HEK293 (cell line): ENCODE measurements at regions not wholly inside any gene's neighbourhood (a gene's known extent, or its start where the extent isn't known, plus 50 kb on each side); places are given as distances from the start of the nearest gene placed in this dataset.

Experiments used
- CTCF ChIA-PET: fragments of 350-600 bp; formaldehyde crosslinking; extraction: SDS; loops from one replicate; lab custom pipeline; 2021; ENCODE audit warnings: antibody characterized with exemption; lab: Yijun Ruan, JAX
- POLR2A ChIA-PET: fragments of 300-600 bp; formaldehyde crosslinking; extraction: SDS; loops from one replicate; lab custom pipeline; 2020; ENCODE audit warnings: antibody characterized with exemption, inconsistent platforms; lab: Yijun Ruan, JAX
- H3K27ac ChIP-seq: fragments of 200-500 bp; sonication (Bioruptor generic); 2 replicates; pipeline ENCODE4 v1.5.1; 2014; ENCODE audit warnings: low read depth, low read length, control low read depth, inconsistent platforms; ENCODE audit errors: extremely low read depth
- H3K36me3 ChIP-seq, 2 experiments: fragments of 200-500 bp in 1 of 2; sonication (Bioruptor generic) in 1 of 2; 1 replicate in 1 of 2; 2 replicates in 1 of 2; pipeline ENCODE4 v1.5.1; 2014 to 2017; ENCODE audit warnings: inconsistent platforms in 2 of 2, low read length in 2 of 2; ENCODE audit not compliant: control insufficient read depth in 2 of 2, insufficient read depth in 1 of 2
- H3K4me1 ChIP-seq: fragments of 200-500 bp; sonication (Bioruptor generic); 2 replicates; pipeline ENCODE4 v1.5.1; 2014; ENCODE audit warnings: mild to moderate bottlenecking, low read length, inconsistent platforms; ENCODE audit not compliant: control insufficient read depth, insufficient read depth
- H3K4me3 ChIP-seq: 2 replicates; pipeline ENCODE4 v1.5.1; 2011; ENCODE audit warnings: low read depth, mild to moderate bottlenecking, control low read depth, low read length, moderate library complexity
- H3K9me3 ChIP-seq: fragments of 200-500 bp; sonication (Bioruptor generic); 2 replicates; pipeline ENCODE4 v1.5.1; 2014; ENCODE audit warnings: low read depth, low read length, inconsistent platforms; ENCODE audit not compliant: control insufficient read depth, insufficient read depth
- CTCF ChIP-seq: fragments of 450-650 bp; formaldehyde crosslinking; IDR thresholded peaks from 2 replicates; pipeline ENCODE4 v1.5.1; 2016; ENCODE audit warnings: missing biosample characterization, missing genetic modification characterization
- GLIS2 ChIP-seq: fragments of 450-650 bp; formaldehyde crosslinking; IDR thresholded peaks from 2 replicates; pipeline ENCODE4 v1.5.1; 2016; ENCODE audit warnings: missing biosample characterization, missing genetic modification characterization
- HOXC10 ChIP-seq: sonication (generic); formaldehyde crosslinking; IDR thresholded peaks from 2 replicates; pipeline ENCODE4 v1.8.1; 2023; ENCODE audit warnings: mild to moderate bottlenecking, missing genetic modification reagents
- INSM2 ChIP-seq: fragments of 450-650 bp; formaldehyde crosslinking; IDR thresholded peaks from 2 replicates; pipeline ENCODE4 v1.5.1; 2016; ENCODE audit warnings: missing biosample characterization, missing genetic modification characterization
- PRDM1 ChIP-seq: fragments of 450-650 bp; formaldehyde crosslinking; IDR thresholded peaks from 2 replicates; pipeline ENCODE4; 2016; ENCODE audit warnings: missing biosample characterization, missing genetic modification characterization
- SETDB1 ChIP-seq: IDR thresholded peaks from one replicate; pipeline ENCODE4 v1.6.1; 2017; ENCODE audit warnings: mild to moderate bottlenecking, low read length, moderate library complexity, mixed read lengths; ENCODE audit not compliant: insufficient read length
- TRIM28 ChIP-seq: IDR thresholded peaks from 2 replicates; pipeline ENCODE4 v1.6.1; 2011; ENCODE audit warnings: low read length, control low read depth, borderline replicate concordance
- WT1 ChIP-seq: fragments of 450-650 bp; formaldehyde crosslinking; IDR thresholded peaks from 2 replicates; pipeline ENCODE4 v1.5.1; 2016; ENCODE audit warnings: missing biosample characterization, missing genetic modification characterization
- ZBTB10 ChIP-seq: fragments of 450-650 bp; formaldehyde crosslinking; IDR thresholded peaks from 2 replicates; pipeline ENCODE4 v1.5.1; 2016; ENCODE audit warnings: missing biosample characterization, missing genetic modification characterization
- ZFP37 ChIP-seq: fragments of 450-650 bp; formaldehyde crosslinking; IDR thresholded peaks from 2 replicates; pipeline ENCODE4 v1.5.1; 2016; ENCODE audit warnings: missing biosample characterization, missing genetic modification characterization
- ZFP69B ChIP-seq: fragments of 450-650 bp; formaldehyde crosslinking; IDR thresholded peaks from 2 replicates; pipeline ENCODE4 v1.5.1; 2016; ENCODE audit warnings: missing biosample characterization, missing genetic modification characterization
- ZNF114 ChIP-seq: fragments of 450-650 bp; formaldehyde crosslinking; IDR thresholded peaks from 2 replicates; pipeline ENCODE4 v1.5.0; 2017; ENCODE audit warnings: missing biosample characterization, missing genetic modification characterization
- ZNF132 ChIP-seq: fragments of 450-650 bp; formaldehyde crosslinking; IDR thresholded peaks from 2 replicates; pipeline ENCODE4 v1.5.1; 2017; ENCODE audit warnings: missing biosample characterization, missing genetic modification characterization, borderline replicate concordance
- ZNF16 ChIP-seq: fragments of 450-650 bp; formaldehyde crosslinking; IDR thresholded peaks from 2 replicates; pipeline ENCODE4 v1.5.1; 2016; ENCODE audit warnings: low read depth, missing biosample characterization, missing genetic modification characterization
- ZNF174 ChIP-seq: fragments of 450-650 bp; formaldehyde crosslinking; IDR thresholded peaks from 2 replicates; pipeline ENCODE4 v1.5.0; 2017; ENCODE audit warnings: missing biosample characterization, mild to moderate bottlenecking, missing genetic modification characterization
- ZNF184 ChIP-seq: fragments of 450-650 bp; IDR thresholded peaks from 2 replicates; pipeline ENCODE4 v1.5.1; 2018; ENCODE audit warnings: missing biosample characterization, mild to moderate bottlenecking, missing genetic modification characterization
- ZNF2 ChIP-seq: fragments of 450-650 bp; formaldehyde crosslinking; IDR thresholded peaks from 2 replicates; pipeline ENCODE4 v1.5.1; 2016; ENCODE audit warnings: missing biosample characterization, missing genetic modification characterization
- ZNF211 ChIP-seq: fragments of 450-650 bp; formaldehyde crosslinking; IDR thresholded peaks from 2 replicates; pipeline ENCODE4 v1.5.1; 2016; ENCODE audit warnings: low read depth, missing biosample characterization, missing genetic modification characterization
- ZNF24 ChIP-seq: fragments of 450-650 bp; formaldehyde crosslinking; IDR thresholded peaks from 2 replicates; pipeline ENCODE4 v1.5.1; 2016; ENCODE audit warnings: missing biosample characterization, missing genetic modification characterization
- ZNF362 ChIP-seq: fragments of 450-650 bp; formaldehyde crosslinking; IDR thresholded peaks from 2 replicates; pipeline ENCODE4 v1.5.1; 2016; ENCODE audit warnings: missing biosample characterization, missing genetic modification characterization
- ZNF366 ChIP-seq: fragments of 450-650 bp; formaldehyde crosslinking; conservative IDR thresholded peaks from 2 replicates; pipeline ENCODE4 v1.5.1; 2016; ENCODE audit warnings: missing biosample characterization, missing genetic modification characterization
- ZNF514 ChIP-seq: fragments of 450-650 bp; formaldehyde crosslinking; IDR thresholded peaks from 2 replicates; pipeline ENCODE4 v1.5.1; 2016; ENCODE audit warnings: missing biosample characterization, missing genetic modification characterization
- ZNF544 ChIP-seq: fragments of 450-650 bp; formaldehyde crosslinking; IDR thresholded peaks from 2 replicates; pipeline ENCODE4 v1.5.0; 2017; ENCODE audit warnings: missing biosample characterization, missing genetic modification characterization
- ZNF560 ChIP-seq: fragments of 450-650 bp; formaldehyde crosslinking; IDR thresholded peaks from 2 replicates; pipeline ENCODE4 v1.5.1; 2017; ENCODE audit warnings: missing biosample characterization, missing genetic modification characterization, borderline replicate concordance
- ZNF585B ChIP-seq: fragments of 450-650 bp; formaldehyde crosslinking; IDR thresholded peaks from 2 replicates; pipeline ENCODE4 v1.5.1; 2016; ENCODE audit warnings: missing biosample characterization, missing genetic modification characterization
- ZNF621 ChIP-seq: fragments of 450-650 bp; formaldehyde crosslinking; IDR thresholded peaks from 2 replicates; pipeline ENCODE4 v1.5.1; 2017; ENCODE audit warnings: missing biosample characterization, missing genetic modification characterization
- ZNF654 ChIP-seq: fragments of 450-650 bp; formaldehyde crosslinking; IDR thresholded peaks from 2 replicates; pipeline ENCODE4 v1.5.1; 2016; ENCODE audit warnings: low read depth, missing biosample characterization, missing genetic modification characterization
- ZNF670 ChIP-seq: fragments of 450-650 bp; formaldehyde crosslinking; IDR thresholded peaks from 2 replicates; pipeline ENCODE4 v1.5.1; 2016; ENCODE audit warnings: missing biosample characterization, missing genetic modification characterization, low read depth
- ZNF677 ChIP-seq: fragments of 450-650 bp; IDR thresholded peaks from 2 replicates; pipeline ENCODE4 v1.5.0; 2018; ENCODE audit warnings: missing biosample characterization, mild to moderate bottlenecking, missing genetic modification characterization, moderate library complexity
- ZNF792 ChIP-seq: fragments of 450-650 bp; formaldehyde crosslinking; IDR thresholded peaks from 2 replicates; pipeline ENCODE4 v1.5.1; 2016; ENCODE audit warnings: missing biosample characterization, missing genetic modification characterization
- ZNF837 ChIP-seq: fragments of 450-650 bp; formaldehyde crosslinking; IDR thresholded peaks from 2 replicates; pipeline ENCODE4 v1.5.1; 2016; ENCODE audit warnings: missing biosample characterization, missing genetic modification characterization

DNA sequence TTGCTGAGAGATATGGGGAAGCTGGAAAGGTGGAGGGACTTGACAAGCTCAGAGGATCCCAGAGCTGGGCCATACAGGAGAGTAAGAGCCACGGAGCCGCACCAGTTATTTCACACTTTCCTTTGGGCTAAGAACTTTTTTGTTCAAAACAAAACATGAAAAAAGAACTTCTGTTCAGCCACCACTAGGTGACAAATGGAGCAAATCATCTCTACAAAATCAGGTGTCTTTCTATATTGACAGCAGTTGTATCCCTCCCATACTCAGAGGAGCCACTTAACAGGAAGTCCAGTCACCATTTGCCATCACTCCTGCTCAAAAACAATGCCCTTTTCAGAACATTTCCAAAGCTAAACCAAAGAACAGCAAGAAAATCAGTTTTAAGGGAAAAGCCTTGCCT, 70.3 kb upstream of the DBX2 start:
- no peaks in the 10 kb centered on the region; the same call in 1 of the 2 replicates for H3K9me3 ChIP-seq
- no peak overlapping the region for H3K4me3 ChIP-seq
- H3K36me3 ChIP-seq, result no peaks in the 10 kb centered on the region
- H3K27ac ChIP-seq, result no peak overlapping the region
- H3K4me1 ChIP-seq, result no peaks in the 10 kb centered on the region
- no peak for TF ChIP-seq INSM2 (tag by site-specific recombination)
- TF ChIP-seq ZNF174, result no peak
- TF ChIP-seq ZNF362 (tag by site-specific recombination), result no peak
- no peak for TF ChIP-seq ZNF24
- TF ChIP-seq ZFP69B (tag by site-specific recombination), result no peak
- no peak for TF ChIP-seq WT1
- no peak for TF ChIP-seq ZNF544
- no peak for TF ChIP-seq ZNF366
- no peak for TF ChIP-seq ZBTB10 (tag by site-specific recombination)
- TF ChIP-seq ZNF560 (tag by site-specific recombination), result no peak
- TF ChIP-seq HOXC10 (CRISPR knock-in tag), result no peak
- TF ChIP-seq ZNF16, result no peak
- no peak for TF ChIP-seq ZNF677 (tag by site-specific recombination)
- ChIA-PET POLR2A (no interaction called here), CTCF (interaction anchor here (0.5 to 1.7 kb wide), 7 partner anchors 9 to 365 kb away, joined by 3 to 11 read pairs (median 4); no protein-coding TSS in a partner anchor)

GRCh38 chr12:45122768-45123380, 72.0 kb upstream of the DBX2 start:
- H3K4me3 ChIP-seq, result no peak overlapping the region
- POLR2A ChIA-PET, result no interaction called here
- no peak overlapping the region for H3K27ac ChIP-seq
- no peaks in the 10 kb centered on the region for H3K36me3 ChIP-seq
- CTCF ChIA-PET, result interaction anchor here (0.6 to 4.4 kb wide), 12 partner anchors 10 to 183 kb away, joined by 3 to 22 read pairs (median 3); no protein-coding TSS in a partner anchor
- no peaks in the 10 kb centered on the region for H3K9me3 ChIP-seq
- no peaks in the 10 kb centered on the region for H3K4me1 ChIP-seq
- TF ChIP-seq ZNF837 (tag by site-specific recombination), result no peak
- no peak for TF ChIP-seq ZNF621 (tag by site-specific recombination)
- no peak for TF ChIP-seq ZNF792 (tag by site-specific recombination)
- no peak for TF ChIP-seq ZNF585B (tag by site-specific recombination)
- no peak for TF ChIP-seq ZFP37 (tag by site-specific recombination)
- no peak for TF ChIP-seq ZNF16
- peak; percentile 42 for TF ChIP-seq CTCF (tag by site-specific recombination)
- no peak for TF ChIP-seq ZNF184 (tag by site-specific recombination)
- no peak for TF ChIP-seq TRIM28
- peak; percentile 71 for TF ChIP-seq PRDM1
- peak; percentile 78 for TF ChIP-seq ZNF654
- TF ChIP-seq ZNF514, result no peak
- no peak for TF ChIP-seq ZNF2 (tag by site-specific recombination)
- TF ChIP-seq SETDB1, result no peak
- no peak for TF ChIP-seq ZNF560 (tag by site-specific recombination)
- no peak for TF ChIP-seq ZNF670 (tag by site-specific recombination)
- no peak for TF ChIP-seq GLIS2 (tag by site-specific recombination)
- no peak for TF ChIP-seq ZNF114
- TF ChIP-seq ZNF132 (tag by site-specific recombination), result no peak
- TF ChIP-seq ZNF211, result no peak
